ENCODE measurements at regions not wholly inside any gene's neighbourhood (a gene's known extent, or its start where the extent isn't known, plus 50 kb on each side); places are given as distances from the start of the nearest gene placed in this dataset.

GRCh38 chr3:139198186-139198585, 145.6 kb upstream of the MRPS22 start:
- TF ChIP-seq TCF7L2 (IDR thresholded peaks at IDR 0.05; ENCODE audit: low read depth, low read length) (no peak), GABPA (tag; conservative IDR thresholded peaks at IDR 0.05; ENCODE audit: low read depth) (no peak), TAF1 (IDR thresholded peaks at IDR 0.05; ENCODE audit: control insufficient read depth, extremely low read depth, insufficient read depth, low read length, severe bottlenecking) (no peak)
